ENCODE measurements at regions not wholly inside any gene's neighbourhood (a gene's known extent, or its start where the extent isn't known, plus 50 kb on each side); places are given as distances from the start of the nearest gene placed in this dataset.

DNA sequence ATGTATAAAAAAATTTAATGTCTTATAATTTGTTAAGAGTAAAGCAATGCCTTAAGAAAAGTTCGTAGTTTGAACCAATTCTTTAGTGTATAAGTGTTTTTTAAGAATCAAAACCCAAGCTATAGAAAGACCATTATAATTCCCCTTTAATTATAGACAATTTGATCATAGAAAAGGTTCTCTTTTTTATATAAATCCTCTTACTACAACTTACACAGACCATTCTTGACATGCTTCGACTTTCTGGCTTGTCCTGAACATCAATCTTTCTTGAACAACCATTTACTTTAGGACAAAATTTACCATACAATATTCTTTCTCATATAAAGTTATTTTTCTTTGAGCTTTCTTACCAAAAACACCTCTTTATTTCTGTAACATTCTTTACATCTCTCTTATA lies 330.5 kb upstream of the SPANXN1 start:
- TF ChIP-seq CTCF (IDR thresholded peaks at IDR 0.05; ENCODE audit: insufficient read depth, low read length) = no peak
- DNase-seq (ENCODE audit: low read depth) = no peak
- H3K4me3 ChIP-seq (ENCODE audit: low read depth, low read length) = no peak overlapping the region

- TF ChIP-seq CTCF (IDR thresholded peaks at IDR 0.05; ENCODE audit: insufficient read depth, low read length) = no peak
- H3K4me3 ChIP-seq (ENCODE audit: low read depth, low read length) = no peak overlapping the region
- no peak for DNase-seq (ENCODE audit: low read depth)
Observed at GRCh38 chrX:144918936-144919335, 328.4 kb upstream of the SPANXN1 start.

- DNase-seq (ENCODE audit: low read depth) = peak; percentile 50
- H3K4me3 ChIP-seq (ENCODE audit: low read depth, low read length) = no peak overlapping the region
- no peak for TF ChIP-seq CTCF (IDR thresholded peaks at IDR 0.05; ENCODE audit: insufficient read depth, low read length)
Observed at GRCh38 chrX:144946666-144947065, 300.6 kb upstream of the SPANXN1 start.
